GM21619 (cell line): ENCODE measurements at regions not wholly inside any gene's neighbourhood (a gene's known extent, or its start where the extent isn't known, plus 50 kb on each side); places are given as distances from the start of the nearest gene placed in this dataset.
"Not testable (repeated sequence)": the region's sequence is repeated elsewhere in the genome, so short reads cannot be mapped to it uniquely, and the experiment has no call there.

ENCODE experiments used
- ATAC-seq: cut with Tn5 transposase; IDR thresholded peaks from one replicate; pipeline ENCODE4 v1.9.1; 2021; ENCODE audit not compliant: unreplicated experiment

GRCh38 chr4:97140545-97140944 lies 1002.7 kb downstream of the STPG2 start:
- ATAC-seq, result no peak

- not testable (repeated sequence) for ATAC-seq
Measured at GRCh38 chr4:97141332-97141731, 1001.9 kb downstream of the STPG2 start.

GRCh38 chr4:97142410-97142809 lies 1000.9 kb downstream of the STPG2 start:
- ATAC-seq, result no peak

DNA sequence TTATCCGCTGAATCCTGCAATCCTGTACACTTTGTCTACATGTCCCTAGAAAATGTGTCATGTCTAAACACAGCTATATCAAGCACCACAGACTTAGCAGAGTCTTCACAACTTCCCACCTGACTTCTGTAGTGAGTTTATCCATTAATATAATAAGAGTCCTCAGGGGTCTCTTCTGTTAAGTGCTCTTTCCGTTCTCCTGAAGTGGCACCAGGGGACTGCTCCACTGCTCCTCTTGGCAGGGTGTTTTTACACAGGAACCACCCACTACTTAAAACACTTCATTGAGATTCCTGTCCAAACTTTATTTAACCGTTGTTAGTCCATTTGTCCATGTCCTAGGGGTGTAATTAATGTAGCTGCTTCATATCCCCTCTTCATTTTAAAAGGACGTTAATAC lies 1000.4 kb downstream of the STPG2 start:
- no peak for ATAC-seq

DNA sequence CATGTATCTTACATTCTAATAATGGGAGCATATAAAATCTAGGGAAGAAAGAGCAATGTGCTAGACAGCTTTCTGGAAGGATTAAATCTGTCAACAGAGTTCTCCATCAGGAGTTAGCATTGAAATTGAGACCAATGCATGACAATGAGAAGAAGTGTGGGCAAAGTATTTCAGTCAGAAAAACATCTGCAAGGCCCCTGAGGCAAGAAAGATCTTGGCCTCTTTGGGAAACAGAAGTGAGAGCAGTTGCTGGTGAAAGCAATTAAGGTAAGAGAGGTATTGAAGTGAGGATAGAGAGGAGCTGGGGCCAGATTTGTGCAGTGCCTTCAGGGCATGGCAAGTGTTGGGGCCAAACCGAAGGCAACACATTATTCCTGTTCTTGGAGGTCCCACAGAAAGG lies 999.1 kb downstream of the STPG2 start:
- no peak for ATAC-seq

GRCh38 chr4:97150966-97151365 lies 992.3 kb downstream of the STPG2 start:
- ATAC-seq, result no peak

GRCh38 chr4:97152149-97152548 lies 991.1 kb downstream of the STPG2 start:
- ATAC-seq, result no peak

DNA sequence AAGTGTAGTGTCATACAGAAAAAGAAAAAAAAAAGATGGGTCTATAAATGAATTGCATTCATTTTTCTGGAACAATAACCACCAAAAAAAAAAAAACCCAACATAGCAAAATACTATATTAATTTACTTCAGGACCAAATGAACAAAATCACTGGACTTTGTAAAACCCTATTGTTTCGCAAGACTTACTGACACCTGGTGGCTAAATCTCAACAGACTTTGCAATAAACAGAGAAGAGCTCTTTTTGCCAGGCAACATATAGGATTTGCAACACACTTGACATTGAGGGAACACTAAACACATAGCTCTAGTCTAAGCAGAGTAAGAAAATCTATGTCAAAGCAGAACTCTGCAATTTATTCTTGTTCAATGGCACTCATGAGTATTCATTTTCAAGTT lies 990.2 kb downstream of the STPG2 start:
- ATAC-seq, result no peak

DNA sequence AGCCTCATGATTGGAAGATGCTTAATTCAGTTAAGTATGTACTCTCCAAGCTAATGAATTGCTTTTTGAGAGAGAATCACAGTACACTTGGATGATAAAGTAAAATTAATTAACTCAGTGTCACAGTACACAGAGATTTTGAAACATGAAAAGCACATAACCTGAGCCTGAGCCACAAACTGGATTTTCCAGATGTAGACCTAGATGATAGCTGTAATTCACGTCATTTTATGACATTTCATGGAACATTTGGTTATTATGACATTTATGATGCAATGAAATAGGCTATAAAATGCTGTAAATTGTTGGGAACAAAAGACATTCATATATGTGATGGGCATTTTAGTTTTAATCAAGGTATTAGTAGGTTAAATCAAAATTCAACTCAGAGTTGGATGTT lies 983.7 kb downstream of the STPG2 start:
- no peak for ATAC-seq

GRCh38 chr4:97185233-97185632 lies 958.0 kb downstream of the STPG2 start:
- no peak for ATAC-seq

DNA sequence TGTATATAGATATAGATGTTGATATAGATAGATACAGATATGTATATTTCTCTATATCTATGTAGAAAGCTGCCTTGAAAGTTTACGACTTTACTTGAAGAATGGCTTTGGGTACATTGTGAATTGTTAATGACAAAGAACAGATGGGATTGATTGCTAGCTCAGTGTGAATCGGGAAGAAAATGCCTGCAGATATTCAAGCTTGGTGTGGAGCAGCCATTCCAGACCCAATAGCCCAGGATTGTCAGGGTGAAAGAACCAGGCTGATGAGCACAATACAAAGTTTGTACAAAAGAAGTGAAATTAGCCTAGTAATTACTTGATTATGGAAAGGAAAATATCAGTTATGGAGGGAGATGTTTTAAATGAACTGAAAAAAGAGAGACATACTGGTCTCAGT lies 946.2 kb downstream of the STPG2 start:
- ATAC-seq, result no peak

GRCh38 chr4:97208749-97209148 lies 934.5 kb downstream of the STPG2 start:
- ATAC-seq, result no peak

- no peak for ATAC-seq
Measured at GRCh38 chr4:97215409-97215941, 927.8 kb downstream of the STPG2 start.

GRCh38 chr4:97216046-97216445 lies 927.2 kb downstream of the STPG2 start:
- ATAC-seq, result no peak

GRCh38 chr4:97235521-97235920 lies 907.8 kb downstream of the STPG2 start:
- no peak for ATAC-seq

- no peak for ATAC-seq
Measured at GRCh38 chr4:97238956-97239666, 904.2 kb downstream of the STPG2 start.

DNA sequence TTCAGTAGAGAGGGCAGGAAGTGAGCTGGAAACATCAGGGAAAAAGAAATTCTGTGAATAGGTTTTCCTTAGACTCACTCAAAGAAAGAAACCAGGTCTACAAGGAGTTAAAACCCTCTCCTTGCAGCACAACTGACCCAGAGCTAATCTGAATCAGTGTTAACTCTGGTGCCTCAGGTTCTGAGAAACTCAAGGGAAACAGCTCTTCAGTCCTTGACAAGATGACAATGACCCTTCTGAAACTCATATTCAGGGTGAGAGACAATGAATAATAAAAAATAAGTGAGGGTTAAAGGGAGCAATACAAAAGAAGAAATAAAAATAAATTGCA lies 903.6 kb downstream of the STPG2 start:
- ATAC-seq, result no peak

- ATAC-seq, result no peak
Measured at GRCh38 chr4:97252615-97253154, 890.6 kb downstream of the STPG2 start.

DNA sequence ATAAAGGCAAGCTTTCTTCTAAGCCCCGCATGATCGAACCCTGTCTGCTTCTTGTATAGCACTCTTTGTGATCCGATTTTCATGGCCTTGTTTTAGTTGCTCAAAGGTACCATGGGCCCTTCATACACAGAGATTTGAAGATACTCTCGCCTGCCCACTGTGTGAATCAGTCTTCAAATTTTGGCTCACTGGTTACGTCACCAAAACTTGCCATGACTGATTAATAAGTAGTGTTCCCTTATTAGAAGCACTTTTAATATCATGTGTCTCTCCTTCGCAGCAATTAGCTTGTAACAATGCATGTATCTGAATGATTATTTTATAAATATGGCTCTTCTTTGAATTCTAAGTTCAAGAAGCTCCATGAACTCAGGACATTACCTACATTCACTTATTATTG lies 880.5 kb downstream of the STPG2 start:
- ATAC-seq, result no peak

GRCh38 chr4:97270051-97270450 lies 873.2 kb downstream of the STPG2 start:
- ATAC-seq, result no peak

- no peak for ATAC-seq
Measured at GRCh38 chr4:97279391-97279790, 863.9 kb downstream of the STPG2 start.

GRCh38 chr4:97300561-97300960 lies 842.7 kb downstream of the STPG2 start:
- ATAC-seq, result no peak

- ATAC-seq, result no peak
Measured at GRCh38 chr4:97305351-97305750, 837.9 kb downstream of the STPG2 start.
